ENCODE measurements at regions not wholly inside any gene's neighbourhood (a gene's known extent, or its start where the extent isn't known, plus 50 kb on each side); places are given as distances from the start of the nearest gene placed in this dataset.

GRCh38 chr11:106399076-106399511 lies 321.6 kb downstream of the AASDHPPT start:
- no peak for TF ChIP-seq ZNF692 (tag by site-specific recombination; IDR thresholded peaks at IDR 0.05)
- no peak for TF ChIP-seq SP2 (tag by site-specific recombination; IDR thresholded peaks at IDR 0.05)
- no peak for TF ChIP-seq OVOL3 (tag by site-specific recombination; IDR thresholded peaks at IDR 0.05)
- TF ChIP-seq CTCF (tag by site-specific recombination; IDR thresholded peaks at IDR 0.05): no peak
- TF ChIP-seq ZNF426 (tag by site-specific recombination; IDR thresholded peaks at IDR 0.05): no peak
- no peak for TF ChIP-seq ZNF341 (tag by site-specific recombination; IDR thresholded peaks at IDR 0.05; ENCODE audit: low read depth)
- TF ChIP-seq YY1 (tag by site-specific recombination; IDR thresholded peaks at IDR 0.05): no peak
- no peak for TF ChIP-seq ZNF501 (tag by site-specific recombination; IDR thresholded peaks at IDR 0.05)
- no peak for TF ChIP-seq ZNF248 (tag by site-specific recombination; IDR thresholded peaks at IDR 0.05)
- TF ChIP-seq ZBTB26 (tag by site-specific recombination; optimal IDR thresholded peaks at IDR 0.05): no peak
- no peak for TF ChIP-seq ZNF37A (tag by site-specific recombination; IDR thresholded peaks at IDR 0.05)
- TF ChIP-seq BCL6B (tag by site-specific recombination; IDR thresholded peaks at IDR 0.05): no peak
- no peak for TF ChIP-seq REST (tag by site-specific recombination; IDR thresholded peaks at IDR 0.05)
- TF ChIP-seq ZNF175 (tag by site-specific recombination; IDR thresholded peaks at IDR 0.05): no peak

Data from HEK293 (cell line).